ENCODE measurements at regions not wholly inside any gene's neighbourhood (a gene's known extent, or its start where the extent isn't known, plus 50 kb on each side); places are given as distances from the start of the nearest gene placed in this dataset.

GRCh38 chr13:100728201-100728600, 53.6 kb upstream of the TMTC4 start:
- H2AFZ ChIP-seq (ENCODE audit: low read length) = no peak overlapping the region
- H4K91ac ChIP-seq (ENCODE audit: insufficient read length, low read depth, low read length) = no peak overlapping the region
- Mint-ChIP-seq H3K36me3 (ENCODE audit: insufficient read depth in 1 of 3, low read depth in 3 of 3) (no peaks in the 10 kb centered on the region; a peak in 3 of 7 replicates), H3K27me3 (ENCODE audit: low read depth) (no peaks in the 10 kb centered on the region), H3K27ac (no peak overlapping the region), H3K9me3 (peaks cover 7 to 10% of the 10 kb centered on the region in 2 experiments; a peak in 3 of 5 replicates), H3K4me1 (no peaks in the 10 kb centered on the region), H3K4me3 (no peak overlapping the region)
- no peak overlapping the region for H3K56ac ChIP-seq (ENCODE audit: insufficient read length, low read depth, low read length)
- TF ChIP-seq CTCF (conservative IDR thresholded peaks at IDR 0.05) = no peak
- no peaks in the 10 kb centered on the region for H3K4me1 ChIP-seq (ENCODE audit: insufficient read depth, low read length)
- H4K8ac ChIP-seq (replicated peaks; ENCODE audit: insufficient read length, low read depth, low read length) = no peak overlapping the region
- no peaks in the 10 kb centered on the region for H3K79me1 ChIP-seq (ENCODE audit: insufficient read depth, low read depth, low read length, poor library complexity, severe bottlenecking)
- H2AK5ac ChIP-seq (ENCODE audit: insufficient read length, low read length) = no peak overlapping the region
- H3K14ac ChIP-seq (ENCODE audit: insufficient read depth, low read length) = no peak overlapping the region
- no CpG with 5 or more reads among the region's 5 CpGs for WGBS (ENCODE audit: extremely low coverage, insufficient read length, low lambda C conversion rate)
- H3K9me3 ChIP-seq (ENCODE audit: control insufficient read depth, low read depth, low read length) = no peaks in the 10 kb centered on the region
- H4K20me1 ChIP-seq (ENCODE audit: control insufficient read depth, insufficient read depth, insufficient read length) = no peaks in the 10 kb centered on the region
- H3K27ac ChIP-seq (ENCODE audit: insufficient read length, low read depth, low read length) = no peak overlapping the region
- DNase-seq = no peak
- H2BK5ac ChIP-seq (ENCODE audit: insufficient read length, low read length) = no peak overlapping the region
- H3K79me2 ChIP-seq (ENCODE audit: insufficient read depth, low read length) = no peaks in the 10 kb centered on the region
- H3K9ac ChIP-seq (ENCODE audit: extremely low read depth, insufficient read length, low read length) = no peak overlapping the region
- no peak overlapping the region for H3K23ac ChIP-seq (ENCODE audit: insufficient read length, low read depth, low read length)
- no peak overlapping the region for H3K4ac ChIP-seq (ENCODE audit: low read depth, low read length)
- H2BK12ac ChIP-seq (ENCODE audit: insufficient read length, low read depth, low read length) = no peak overlapping the region
- H2BK120ac ChIP-seq (ENCODE audit: low read depth, low read length, poor library complexity, severe bottlenecking) = no peak overlapping the region
- no peak overlapping the region for H3K18ac ChIP-seq (ENCODE audit: insufficient read length, low read depth, low read length)
- no peak overlapping the region for H4K5ac ChIP-seq (ENCODE audit: insufficient read length, low read depth, low read length)
- no peak overlapping the region for H2BK20ac ChIP-seq (ENCODE audit: low read depth, low read length, poor library complexity, severe bottlenecking)
- no peaks in the 10 kb centered on the region for H3K23me2 ChIP-seq (ENCODE audit: insufficient read length, low read depth, low read length, poor library complexity, severe bottlenecking)
- H2BK15ac ChIP-seq (ENCODE audit: low read depth, low read length) = no peak overlapping the region
- no peaks in the 10 kb centered on the region for H3K27me3 ChIP-seq (ENCODE audit: insufficient read depth, low read length)
- no peak overlapping the region for H3K4me2 ChIP-seq (ENCODE audit: insufficient read depth, insufficient read length, low read length)
- H3T11ph ChIP-seq (ENCODE audit: low read length) = no peak overlapping the region

All from H9 (cell line).